Spleen (tissue), 11 donors: ENCODE measurements at regions not wholly inside any gene's neighbourhood (a gene's known extent, or its start where the extent isn't known, plus 50 kb on each side); places are given as distances from the start of the nearest gene placed in this dataset.

Experiments
- DNase-seq: peaks from one replicate; pipeline ENCODE4 v3.0.0-alpha.2; 2020
- H3K27ac ChIP-seq, 8 donors: fragments of 200-600 bp; sonication (generic) in 7 of 8; 1 replicate in 4 of 8; 2 replicates in 4 of 8; pipeline versions ENCODE4 v1.5.0 to v1.8.0; 2016 to 2021; ENCODE audit warnings: inconsistent platforms in 4 of 8, mild to moderate bottlenecking in 4 of 8, moderate library complexity in 1 of 8
- H3K27me3 ChIP-seq, 7 donors: fragments of 200-600 bp; sonication (generic) in 6 of 7; replicated peaks in 1 of 7; 1 replicate in 4 of 7; 2 replicates in 3 of 7; pipeline versions ENCODE4 v1.5.0 to v1.8.0; 2016 to 2021; ENCODE audit warnings: inconsistent platforms in 3 of 7, mild to moderate bottlenecking in 1 of 7
- H3K36me3 ChIP-seq, 6 donors: fragments of 200-600 bp; sonication (generic) in 5 of 6; 1 replicate in 4 of 6; 2 replicates in 2 of 6; pipeline versions ENCODE4 v1.5.0 to v1.8.0; 2016 to 2021; ENCODE audit warnings: inconsistent platforms in 2 of 6
- H3K4me1 ChIP-seq, 6 donors: fragments of 200-600 bp; sonication (generic) in 5 of 6; 1 replicate in 3 of 6; 2 replicates in 3 of 6; pipeline versions ENCODE4 v1.5.0 to v1.8.0; 2016 to 2021; ENCODE audit warnings: inconsistent platforms in 3 of 6
- H3K4me3 ChIP-seq, 8 donors: fragments of 200-600 bp; sonication (generic) in 7 of 8; 1 replicate in 4 of 8; 2 replicates in 4 of 8; pipeline versions ENCODE4 v1.5.0 to v1.8.0; 2016 to 2021; ENCODE audit warnings: inconsistent platforms in 4 of 8, mild to moderate bottlenecking in 4 of 8, moderate library complexity in 2 of 8
- H3K9me3 ChIP-seq, 8 donors: fragments of 200-600 bp; sonication (generic) in 7 of 8; 1 replicate in 4 of 8; 2 replicates in 4 of 8; pipeline versions ENCODE4 v1.5.0 to v1.8.0; 2016 to 2021; ENCODE audit warnings: inconsistent platforms in 4 of 8
- POLR2A ChIP-seq, 3 donors: fragments of 450-650 bp; IDR thresholded peaks; one replicate each; pipeline ENCODE4 v1.5.1; 2017; ENCODE audit warnings: antibody characterized with exemption in 3 of 3, mild to moderate bottlenecking in 1 of 3
- POLR2AphosphoS5 ChIP-seq, 3 donors: sonication (generic); formaldehyde crosslinking; IDR thresholded peaks; one replicate each; pipeline ENCODE4 v1.5.1; 2017; ENCODE audit warnings: antibody characterized with exemption in 3 of 3
- WGBS, 5 donors: extraction: QIAGEN DNeasy Blood & Tissue Kit in 3 of 5; methylation state at CpG; one replicate each; pipeline versions ENCODE4 v1.1.5 to v1.1.7; 2013 to 2018; 5-methylcytosine and 5-hydroxymethylcytosine counted together
- intact Hi-C: fragments of 100-400 bp; cut with DNase I; formaldehyde crosslinking; loops from one replicate; pipeline ENCODE4 v1.15.0; 2023; ENCODE audit warnings: low total_unique reads
- TF ChIP-seq, protein P1 (sequence below), 11 experiments: fragments of 200-600 bp in 7 of 11; fragments of 450-650 bp in 4 of 11; sonication (generic) in 4 of 11; IDR thresholded peaks in 8 of 11; conservative IDR thresholded peaks in 3 of 11; 1 replicate in 7 of 11; 2 replicates in 4 of 11; pipeline versions ENCODE4 v1.4.0 to v1.8.0; 2016 to 2021; ENCODE audit warnings: antibody characterized with exemption in 11 of 11, inconsistent platforms in 4 of 11, mild to moderate bottlenecking in 1 of 11
- donor health status: healthy with polysubstance abuse.
- donor health status: DM: no; HTN: no; CAD: no; lungs with moderate emphysema.
- donor health status: DM: no; HTN: no; CAD: no.
- donor health status: Bipolar disorder and iron deficiency.
- donor health status: healthy.
- donor health status: DM: no; HTN: no; CAD: no.
- donor health status: DM: yes; HTN: yes; CAD: no.

DNA sequence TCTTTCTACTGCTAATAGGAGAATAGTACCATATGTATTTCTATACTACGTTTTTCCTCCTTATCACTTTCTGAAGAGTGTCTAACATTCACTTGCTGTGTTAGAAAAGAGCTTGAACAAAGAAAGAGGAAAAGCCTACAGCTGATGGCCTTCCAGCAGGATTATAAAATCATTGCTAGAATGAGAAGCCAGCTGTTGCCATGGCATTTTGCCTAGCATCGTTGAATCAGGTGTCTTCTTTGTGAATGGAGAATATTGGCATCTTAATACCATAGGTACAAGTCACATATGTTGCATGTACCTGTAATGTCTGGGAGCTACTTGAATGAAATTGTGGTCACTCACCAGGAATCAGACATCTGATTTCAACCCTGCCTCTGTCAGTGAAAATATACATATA lies 1174.9 kb downstream of the PCDH17 start:
- intact Hi-C loops = no loop called here
- TF ChIP-seq POLR2AphosphoS5 (IDR thresholded peaks at IDR 0.05) = no peak
- TF ChIP-seq POLR2A (IDR thresholded peaks at IDR 0.05) = no peak
- TF ChIP-seq, protein P1, sequence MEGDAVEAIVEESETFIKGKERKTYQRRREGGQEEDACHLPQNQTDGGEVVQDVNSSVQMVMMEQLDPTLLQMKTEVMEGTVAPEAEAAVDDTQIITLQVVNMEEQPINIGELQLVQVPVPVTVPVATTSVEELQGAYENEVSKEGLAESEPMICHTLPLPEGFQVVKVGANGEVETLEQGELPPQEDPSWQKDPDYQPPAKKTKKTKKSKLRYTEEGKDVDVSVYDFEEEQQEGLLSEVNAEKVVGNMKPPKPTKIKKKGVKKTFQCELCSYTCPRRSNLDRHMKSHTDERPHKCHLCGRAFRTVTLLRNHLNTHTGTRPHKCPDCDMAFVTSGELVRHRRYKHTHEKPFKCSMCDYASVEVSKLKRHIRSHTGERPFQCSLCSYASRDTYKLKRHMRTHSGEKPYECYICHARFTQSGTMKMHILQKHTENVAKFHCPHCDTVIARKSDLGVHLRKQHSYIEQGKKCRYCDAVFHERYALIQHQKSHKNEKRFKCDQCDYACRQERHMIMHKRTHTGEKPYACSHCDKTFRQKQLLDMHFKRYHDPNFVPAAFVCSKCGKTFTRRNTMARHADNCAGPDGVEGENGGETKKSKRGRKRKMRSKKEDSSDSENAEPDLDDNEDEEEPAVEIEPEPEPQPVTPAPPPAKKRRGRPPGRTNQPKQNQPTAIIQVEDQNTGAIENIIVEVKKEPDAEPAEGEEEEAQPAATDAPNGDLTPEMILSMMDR (IDR thresholded peaks at IDR 0.05 in 8 of 11, conservative IDR thresholded peaks at IDR 0.05 in 3 of 11) = no peak
- no peaks in the 10 kb centered on the region for H3K36me3 ChIP-seq
- H3K27ac ChIP-seq = peak overlapping the region in 1 of 8 donors; percentile 10
- DNase-seq = no peak
- H3K4me3 ChIP-seq = no peak overlapping the region
- 52 to 75% (median 67%) methylated on average over 2 of the region's 2 CpGs for WGBS, 5 donors
- no peaks in the 10 kb centered on the region for H3K4me1 ChIP-seq
- H3K9me3 ChIP-seq = peaks cover 0 to 12% (median 3%) of the 10 kb centered on the region in 8 donors
- no peaks in the 10 kb centered on the region for H3K27me3 ChIP-seq

DNA sequence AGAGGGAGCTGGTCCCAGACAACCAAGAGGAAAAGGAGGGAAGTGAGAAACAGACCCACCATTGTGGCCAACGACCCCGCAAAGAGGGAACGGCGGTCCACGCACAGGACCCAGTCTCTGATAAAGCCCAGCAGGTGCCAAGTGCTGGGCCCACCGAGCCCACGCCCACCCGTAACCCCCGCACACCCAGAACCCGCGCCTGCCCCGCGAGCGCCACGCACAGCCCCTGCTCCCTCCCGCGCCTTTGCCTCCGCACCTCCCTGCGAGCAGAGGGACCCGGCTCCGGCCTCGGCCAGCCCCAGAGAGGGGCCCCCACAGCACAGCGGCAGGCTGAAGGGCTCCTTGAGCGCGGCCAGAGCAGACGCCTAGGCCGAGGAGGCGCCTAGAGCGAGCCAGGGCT lies 1192.2 kb downstream of the PCDH17 start:
- no peaks in the 10 kb centered on the region for H3K27me3 ChIP-seq
- no peak for DNase-seq
- no peaks in the 10 kb centered on the region for H3K36me3 ChIP-seq
- H3K4me1 ChIP-seq = no peaks in the 10 kb centered on the region
- H3K4me3 ChIP-seq = no peak overlapping the region
- TF ChIP-seq POLR2AphosphoS5 (IDR thresholded peaks at IDR 0.05) = no peak
- TF ChIP-seq, protein P1 (IDR thresholded peaks at IDR 0.05 in 8 of 11, conservative IDR thresholded peaks at IDR 0.05 in 3 of 11) = no peak
- no peak for TF ChIP-seq POLR2A (IDR thresholded peaks at IDR 0.05)
- peaks cover 0 to 12% (median 0%) of the 10 kb centered on the region in 8 donors for H3K9me3 ChIP-seq
- no peak overlapping the region for H3K27ac ChIP-seq
- WGBS, 5 donors = 90 to 99% (median 94%) methylated on average over 20 to 29 of the region's 29 CpGs
- intact Hi-C loops = no loop called here

DNA sequence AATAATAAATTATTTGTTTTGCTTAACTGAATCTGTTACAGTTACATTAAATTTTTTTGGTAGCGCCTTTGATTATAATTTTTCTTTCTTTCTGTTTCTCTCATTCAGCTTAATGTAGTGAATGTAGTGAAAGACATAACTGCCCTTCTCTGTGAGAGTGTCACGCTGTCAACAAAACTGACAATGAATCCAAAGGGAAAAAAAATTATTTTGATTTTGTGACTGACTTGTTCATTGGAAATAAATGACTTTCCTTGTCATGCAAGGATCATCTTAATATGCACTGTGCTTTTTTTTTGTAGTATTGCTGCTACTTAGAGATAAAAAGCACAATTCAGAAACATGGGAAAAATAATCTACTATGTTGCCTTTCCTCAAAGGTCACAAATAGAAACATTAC lies 1196.4 kb downstream of the PCDH17 start:
- TF ChIP-seq, protein P1 (IDR thresholded peaks at IDR 0.05 in 8 of 11, conservative IDR thresholded peaks at IDR 0.05 in 3 of 11) = no peak
- TF ChIP-seq POLR2A (IDR thresholded peaks at IDR 0.05) (no peak), POLR2AphosphoS5 (IDR thresholded peaks at IDR 0.05) (no peak)
- H3K36me3 ChIP-seq = no peaks in the 10 kb centered on the region
- no peak overlapping the region for H3K4me3 ChIP-seq
- no peak overlapping the region for H3K27ac ChIP-seq
- WGBS, 5 donors = 83 to 95% (median 86%) methylated on average over 2 of the region's 2 CpGs
- intact Hi-C loops = no loop called here
- H3K27me3 ChIP-seq = no peaks in the 10 kb centered on the region
- no peak for DNase-seq
- peaks cover 0 to 20% (median 0%) of the 10 kb centered on the region in 8 donors for H3K9me3 ChIP-seq
- H3K4me1 ChIP-seq = no peaks in the 10 kb centered on the region

- WGBS, 5 donors = 29 to 85% (median 36%) methylated on average over 1 of the region's 1 CpG
Observed at GRCh38 chr13:58830841-58831240, 1199.3 kb downstream of the PCDH17 start.

More at GRCh38 chr13:58830841-58831240, 1199.3 kb downstream of the PCDH17 start:
- TF ChIP-seq, protein P1 (IDR thresholded peaks at IDR 0.05 in 8 of 11, conservative IDR thresholded peaks at IDR 0.05 in 3 of 11) = no peak
- H3K4me1 ChIP-seq = no peaks in the 10 kb centered on the region
- no peak overlapping the region for H3K4me3 ChIP-seq
- peaks cover 0 to 9% (median 0%) of the 10 kb centered on the region in 8 donors for H3K9me3 ChIP-seq
- DNase-seq = no peak
- H3K27ac ChIP-seq = no peak overlapping the region
- intact Hi-C loops = no loop called here
- no peaks in the 10 kb centered on the region for H3K36me3 ChIP-seq
- no peaks in the 10 kb centered on the region for H3K27me3 ChIP-seq
